PC-3 (cell line): ENCODE measurements at regions not wholly inside any gene's neighbourhood (a gene's known extent, or its start where the extent isn't known, plus 50 kb on each side); places are given as distances from the start of the nearest gene placed in this dataset.

Source experiments
- ATAC-seq: fragments of 200-7000 bp; cut with Tn5 transposase; 2 replicates; pipeline ENCODE4 v1.9.1; 2020; ENCODE audit warnings: mild to moderate bottlenecking, moderate library complexity
- BruUV-seq: library from RNA; stranded (reverse); fragments of 400-500 nt; replicated peaks from 2 replicates; lab custom pipeline; 2021; lab: Mats Ljungman, UMichigan
- CTCF ChIA-PET: fragments of 300-600 bp; sonication (Branson Sonifier 250); formaldehyde crosslinking; loops from one replicate; lab custom pipeline; 2022; ENCODE audit warnings: antibody characterized with exemption; lab: Charles Lee
- POLR2A ChIA-PET: fragments of 300-600 bp; sonication (Branson Sonifier 250); formaldehyde crosslinking; loops from one replicate; lab custom pipeline; 2022; ENCODE audit warnings: antibody characterized with exemption; ENCODE audit not compliant: unreplicated experiment; lab: Charles Lee
- DNase-seq: peaks from one replicate; pipeline ENCODE4 v3.0.0-alpha.2; 2015
- H2AFZ ChIP-seq: fragments of 300-600 bp; sonication (generic); 2 replicates; pipeline ENCODE4 v1.6.0; 2016; ENCODE audit warnings: antibody characterized with exemption, low read length
- H3F3A ChIP-seq: fragments of 300-600 bp; sonication (generic); one replicate; pipeline ENCODE4 v1.6.0; 2017; ENCODE audit warnings: antibody characterized with exemption, low read length, control low read depth, mild to moderate bottlenecking; ENCODE audit not compliant: unreplicated experiment
- H3K27ac ChIP-seq: fragments of 300-600 bp; sonication (generic); 2 replicates; pipeline ENCODE4 v1.5.1; 2016; ENCODE audit warnings: mild to moderate bottlenecking, low read length
- H3K27me3 ChIP-seq: fragments of 300-600 bp; sonication (generic); 2 replicates; pipeline ENCODE4 v1.6.1; 2016; ENCODE audit warnings: low read length, mixed read lengths
- H3K36me3 ChIP-seq: fragments of 300-600 bp; sonication (generic); 2 replicates; pipeline ENCODE4 v1.6.1; 2016; ENCODE audit warnings: low read depth, mixed run types, low read length, mixed read lengths
- H3K4me1 ChIP-seq: fragments of 300-600 bp; sonication (generic); 2 replicates; pipeline ENCODE4 v1.5.1; 2016; ENCODE audit warnings: low read length; ENCODE audit not compliant: insufficient read depth
- H3K4me2 ChIP-seq: fragments of 300-600 bp; sonication (generic); 2 replicates; pipeline ENCODE4 v1.6.0; 2016; ENCODE audit warnings: low read length
- H3K4me3 ChIP-seq: fragments of 300-600 bp; sonication (generic); 2 replicates; pipeline ENCODE4 v1.5.1; 2016; ENCODE audit warnings: mild to moderate bottlenecking, low read length, mixed read lengths
- H3K79me2 ChIP-seq: fragments of 300-600 bp; sonication (generic); 2 replicates; pipeline ENCODE4 v1.6.1; 2017; ENCODE audit warnings: low read length, mixed read lengths
- H3K9ac ChIP-seq: fragments of 300-600 bp; sonication (generic); 2 replicates; pipeline ENCODE4 v1.6.0; 2016; ENCODE audit warnings: mild to moderate bottlenecking, low read length
- H3K9me2 ChIP-seq: fragments of 300-600 bp; sonication (generic); replicated peaks from 2 replicates; pipeline ENCODE4 v1.6.1; 2016; ENCODE audit warnings: mixed run types, low read length, mixed read lengths
- H3K9me3 ChIP-seq: fragments of 300-600 bp; sonication (generic); 2 replicates; pipeline ENCODE4 v1.6.1; 2016; ENCODE audit warnings: low read length, mixed read lengths
- H4K20me1 ChIP-seq: fragments of 300-600 bp; sonication (generic); 2 replicates; pipeline ENCODE4 v1.6.1; 2016; ENCODE audit warnings: low read length, mixed read lengths
- CTCF ChIP-seq: fragments of 300-600 bp; sonication (generic); conservative IDR thresholded peaks from 2 replicates; pipeline ENCODE4 v1.5.1; 2017; ENCODE audit warnings: antibody characterized with exemption, low read depth, mild to moderate bottlenecking, low read length
- EZH2 ChIP-seq: fragments of 300-600 bp; sonication (generic); IDR thresholded peaks from one replicate; pipeline ENCODE4 v1.6.1; 2017; ENCODE audit warnings: antibody characterized with exemption, mild to moderate bottlenecking, low read length; ENCODE audit not compliant: unreplicated experiment
- EZH2phosphoT487 ChIP-seq: fragments of 300-600 bp; sonication (generic); IDR thresholded peaks from 2 replicates; pipeline ENCODE4 v1.6.1; 2018; ENCODE audit warnings: mild to moderate bottlenecking, antibody characterized with exemption, low read length, borderline replicate concordance
- intact Hi-C: fragments of 100-400 bp; cut with micrococcal nuclease; formaldehyde crosslinking; loops from 2 replicates; pipeline ENCODE4 v1.9.0; 2023

- no peak overlapping the region for H3K4me2 ChIP-seq
- H4K20me1 ChIP-seq = no peaks in the 10 kb centered on the region
- no peak overlapping the region for H3K9ac ChIP-seq
- ChIA-PET CTCF (no interaction called here), POLR2A (no interaction called here)
- BruUV-seq = no TSS peak
- no peaks in the 10 kb centered on the region for H3K79me2 ChIP-seq
- intact Hi-C loops = no loop called here
- no peak overlapping the region for H2AFZ ChIP-seq
- TF ChIP-seq EZH2 (no peak), EZH2phosphoT487 (no peak), CTCF (no peak)
- no peak for DNase-seq
- H3K4me1 ChIP-seq = no peaks in the 10 kb centered on the region
- peaks cover 56% of the 10 kb centered on the region for H3K27me3 ChIP-seq
- no peaks in the 10 kb centered on the region for H3K36me3 ChIP-seq
- ATAC-seq = no peak
- H3K4me3 ChIP-seq = no peak overlapping the region
- no peaks in the 10 kb centered on the region for H3K9me3 ChIP-seq
- no peaks in the 10 kb centered on the region for H3F3A ChIP-seq
- no peak overlapping the region for H3K27ac ChIP-seq
- no peaks in the 10 kb centered on the region for H3K9me2 ChIP-seq
Observed at GRCh38 chr9:20137425-20137824, 348.6 kb upstream of the SLC24A2 start.

GRCh38 chr9:20135119-20135697 is 346.4 kb upstream of the SLC24A2 start:
- Histone ChIP-seq H4K20me1 (no peaks in the 10 kb centered on the region), H2AFZ (no peak overlapping the region), H3K79me2 (no peaks in the 10 kb centered on the region), H3K4me3 (no peak overlapping the region), H3K36me3 (no peaks in the 10 kb centered on the region), H3K9ac (no peak overlapping the region), H3K27me3 (peaks cover 64% of the 10 kb centered on the region), H3K4me1 (no peaks in the 10 kb centered on the region), H3F3A (no peaks in the 10 kb centered on the region), H3K9me2 (no peaks in the 10 kb centered on the region), H3K4me2 (no peak overlapping the region), H3K27ac (no peak overlapping the region), H3K9me3 (no peaks in the 10 kb centered on the region)
- no peak for DNase-seq
- ChIA-PET CTCF (no interaction called here), POLR2A (no interaction called here)
- no TSS peak for BruUV-seq
- TF ChIP-seq EZH2 (no peak), EZH2phosphoT487 (no peak), CTCF (no peak)
- ATAC-seq = no peak
- intact Hi-C loops = no loop called here

- Histone ChIP-seq H3K4me1 (no peaks in the 10 kb centered on the region), H3K9me3 (no peaks in the 10 kb centered on the region), H3K9ac (no peak overlapping the region), H3K36me3 (no peaks in the 10 kb centered on the region), H2AFZ (no peak overlapping the region), H3K4me2 (no peak overlapping the region), H3K27ac (no peak overlapping the region), H3F3A (no peaks in the 10 kb centered on the region), H3K27me3 (peaks cover 26% of the 10 kb centered on the region), H4K20me1 (no peaks in the 10 kb centered on the region), H3K9me2 (no peaks in the 10 kb centered on the region), H3K79me2 (no peaks in the 10 kb centered on the region), H3K4me3 (no peak overlapping the region)
- POLR2A ChIA-PET = no interaction called here
- ATAC-seq (no peak), DNase-seq (no peak)
- TF ChIP-seq EZH2phosphoT487 (no peak), CTCF (no peak), EZH2 (no peak)
- intact Hi-C loops = no loop called here
- no TSS peak for BruUV-seq
- CTCF ChIA-PET = no interaction called here
Observed at GRCh38 chr9:20125727-20126126, 336.9 kb upstream of the SLC24A2 start.
